ENCODE measurements at regions not wholly inside any gene's neighbourhood (a gene's known extent, or its start where the extent isn't known, plus 50 kb on each side); places are given as distances from the start of the nearest gene placed in this dataset.

GRCh38 chr12:72746048-72746447 is 473.9 kb downstream of the TRHDE start:
- no peak for DNase-seq
- ChIA-PET POLR2A (no interaction called here), CTCF (no interaction called here)
- WGBS (ENCODE audit: insufficient coverage) = no CpG with 5 or more reads among the region's 2 CpGs
- Mint-ChIP-seq H3K27ac (no peak overlapping the region), H3K4me1 (no peaks in the 10 kb centered on the region), H3K4me3 (no peak overlapping the region), H3K27me3 (no peaks in the 10 kb centered on the region), H3K9me3 (ENCODE audit: insufficient read depth) (peaks cover 6% of the 10 kb centered on the region)
- Histone ChIP-seq H3K9ac (ENCODE audit: low read length) (no peak overlapping the region), H3K79me2 (ENCODE audit: control insufficient read depth, insufficient read depth, low read length) (no peaks in the 10 kb centered on the region), H2AFZ (ENCODE audit: insufficient read depth, low read depth, low read length, poor library complexity, severe bottlenecking) (no peak overlapping the region), H4K20me1 (ENCODE audit: control insufficient read depth, insufficient read depth, low read length, poor library complexity, severe bottlenecking) (no peaks in the 10 kb centered on the region), H3K4me2 (replicated peaks; ENCODE audit: low read depth, low read length, poor library complexity, severe bottlenecking) (no peak overlapping the region), H3K36me3 (replicated peaks in 1 of 2; ENCODE audit: control extremely low read depth in 1 of 2, control insufficient read depth in 1 of 2, extremely low read depth in 1 of 2, insufficient read depth in 2 of 2, low read length in 1 of 2) (no peaks in the 10 kb centered on the region), H3K27ac (ENCODE audit: low read length in 2 of 2) (no peak overlapping the region), H3K9me3 (ENCODE audit: control extremely low read depth in 1 of 3, control insufficient read depth in 2 of 3, insufficient read depth in 1 of 3, low read length in 2 of 3) (peaks cover under 1 to 7% (median 1%) of the 10 kb centered on the region in 3 donors), H3K27me3 (replicated peaks in 1 of 4; ENCODE audit: control extremely low read depth in 1 of 4, control insufficient read depth in 3 of 4, insufficient read depth in 4 of 4, low read length in 3 of 4) (no peaks in the 10 kb centered on the region), H3K4me3 (ENCODE audit: control extremely low read depth in 1 of 5, extremely low read depth in 1 of 5, insufficient read depth in 1 of 5, low read depth in 2 of 5, low read length in 4 of 5) (no peak overlapping the region), H3K4me1 (ENCODE audit: control insufficient read depth in 2 of 2, insufficient read depth in 2 of 2, low read length in 2 of 2) (no peaks in the 10 kb centered on the region)
- TF ChIP-seq EZH2 (IDR thresholded peaks at IDR 0.05; ENCODE audit: borderline replicate concordance, insufficient read depth, low read depth, low read length, poor library complexity, severe bottlenecking) (no peak), CTCF (IDR thresholded peaks at IDR 0.05) (no peak)
- no peak for ATAC-seq (ENCODE audit: low read depth)
- intact Hi-C loops (cut with micrococcal nuclease) = no loop called here

GRCh38 chr12:72747111-72747849 is 475.1 kb downstream of the TRHDE start:
- WGBS (ENCODE audit: insufficient coverage) = 0% methylated on average over 2 of the region's 4 CpGs
- Histone ChIP-seq H3K9ac (ENCODE audit: low read length) (no peak overlapping the region), H3K27me3 (replicated peaks in 1 of 4; ENCODE audit: control extremely low read depth in 1 of 4, control insufficient read depth in 3 of 4, insufficient read depth in 4 of 4, low read length in 3 of 4) (no peaks in the 10 kb centered on the region), H3K4me2 (replicated peaks; ENCODE audit: low read depth, low read length, poor library complexity, severe bottlenecking) (no peak overlapping the region), H2AFZ (ENCODE audit: insufficient read depth, low read depth, low read length, poor library complexity, severe bottlenecking) (no peak overlapping the region), H3K4me3 (ENCODE audit: control extremely low read depth in 1 of 5, extremely low read depth in 1 of 5, insufficient read depth in 1 of 5, low read depth in 2 of 5, low read length in 4 of 5) (no peak overlapping the region), H3K4me1 (ENCODE audit: control insufficient read depth in 2 of 2, insufficient read depth in 2 of 2, low read length in 2 of 2) (no peaks in the 10 kb centered on the region), H3K36me3 (replicated peaks in 1 of 2; ENCODE audit: control extremely low read depth in 1 of 2, control insufficient read depth in 1 of 2, extremely low read depth in 1 of 2, insufficient read depth in 2 of 2, low read length in 1 of 2) (no peaks in the 10 kb centered on the region), H3K9me3 (ENCODE audit: control extremely low read depth in 1 of 3, control insufficient read depth in 2 of 3, insufficient read depth in 1 of 3, low read length in 2 of 3) (peaks cover 0 to 4% (median 1%) of the 10 kb centered on the region in 3 donors), H4K20me1 (ENCODE audit: control insufficient read depth, insufficient read depth, low read length, poor library complexity, severe bottlenecking) (no peaks in the 10 kb centered on the region), H3K27ac (ENCODE audit: low read length in 2 of 2) (no peak overlapping the region), H3K79me2 (ENCODE audit: control insufficient read depth, insufficient read depth, low read length) (no peaks in the 10 kb centered on the region)
- POLR2A ChIA-PET = no interaction called here
- intact Hi-C loops (cut with micrococcal nuclease) = no loop called here
- CTCF ChIA-PET = no interaction called here
- no peak for DNase-seq
- no peak overlapping the region for H3K27ac Mint-ChIP-seq
- no peaks in the 10 kb centered on the region for H3K27me3 Mint-ChIP-seq
- no peak for ATAC-seq (ENCODE audit: low read depth)
- H3K4me3 Mint-ChIP-seq = no peak overlapping the region
- no peaks in the 10 kb centered on the region for H3K4me1 Mint-ChIP-seq
- TF ChIP-seq CTCF (IDR thresholded peaks at IDR 0.05) = no peak
- TF ChIP-seq EZH2 (IDR thresholded peaks at IDR 0.05; ENCODE audit: borderline replicate concordance, insufficient read depth, low read depth, low read length, poor library complexity, severe bottlenecking) = no peak
- H3K9me3 Mint-ChIP-seq (ENCODE audit: insufficient read depth) = peaks cover 6% of the 10 kb centered on the region

All from B cell (primary cell).